HepG2 (cell line): ENCODE measurements at regions not wholly inside any gene's neighbourhood (a gene's known extent, or its start where the extent isn't known, plus 50 kb on each side); places are given as distances from the start of the nearest gene placed in this dataset.

Experiments
- ATAC-seq: fragments of 200-7000 bp; cut with Tn5 transposase; 3 replicates; pipeline ENCODE4 v1.9.1; 2020; ENCODE audit warnings: mild to moderate bottlenecking, moderate library complexity
- BruUV-seq: library from RNA; stranded (reverse); fragments of 400-500 nt; replicated peaks from 2 replicates; lab custom pipeline; 2021; lab: Mats Ljungman, UMichigan
- CTCF ChIA-PET: fragments of 300-600 bp; formaldehyde crosslinking; extraction: SDS; loops from one replicate; lab custom pipeline; 2021; ENCODE audit warnings: low total read pairs, inconsistent platforms, low intra/inter-chr PET ratio; lab: Yijun Ruan, JAX
- POLR2A ChIA-PET: fragments of 350-600 bp; sonication (Branson Sonifier 250); formaldehyde crosslinking; loops from one replicate; lab custom pipeline; 2020; ENCODE audit warnings: antibody characterized with exemption, inconsistent platforms; lab: Yijun Ruan, JAX
- DNase-seq: peaks from one replicate; pipeline ENCODE4 v3.0.0-alpha.2; 2015; ENCODE audit warnings: low spot score
- FAIRE-seq: peaks from 3 replicates; lab custom pipeline; 2011; peaks lifted over from hg19 to GRCh38; lab: Jason Lieb, UNC
- H2AFZ ChIP-seq: one replicate; pipeline ENCODE4 v1.6.1; 2011; ENCODE audit warnings: low read length, inconsistent platforms
- H3K27ac ChIP-seq: fragments of 300-600 bp; 3 replicates; pipeline ENCODE4 v1.8.0; 2011; ENCODE audit warnings: mixed run types, mild to moderate bottlenecking, mixed read lengths, low read length, inconsistent platforms; ENCODE audit not compliant: insufficient read depth; ENCODE audit errors: extremely low read length
- H3K27me3 ChIP-seq, 2 experiments: fragments of 200-600 bp in 1 of 2; 2 replicates in 1 of 2; 3 replicates in 1 of 2; pipeline versions ENCODE4 v1.6.0 to v1.8.0; 2011; ENCODE audit warnings: low read length in 2 of 2, mild to moderate bottlenecking in 2 of 2, moderate library complexity in 2 of 2, inconsistent platforms in 1 of 2; ENCODE audit not compliant: insufficient read depth in 2 of 2, control insufficient read depth in 1 of 2
- H3K36me3 ChIP-seq, 2 experiments: fragments of 200-600 bp in 1 of 2; replicated peaks in 1 of 2; 2 replicates in 1 of 2; 3 replicates in 1 of 2; pipeline versions ENCODE4 v1.5.1 to v1.8.0; 2011; ENCODE audit warnings: low read length in 2 of 2, inconsistent platforms in 1 of 2; ENCODE audit not compliant: insufficient read depth in 2 of 2, control insufficient read depth in 1 of 2
- H3K4me1 ChIP-seq: 2 replicates; pipeline ENCODE4 v1.5.1; 2012; ENCODE audit warnings: low read length, inconsistent platforms; ENCODE audit not compliant: insufficient read depth
- H3K4me2 ChIP-seq: 2 replicates; pipeline ENCODE4 v1.6.0; 2011; ENCODE audit warnings: low read depth, low read length, inconsistent platforms
- H3K4me3 ChIP-seq, 3 experiments: fragments of 200-600 bp in 1 of 3; sonication (generic), shearing (Covaris generic) in 1 of 3; replicated peaks in 1 of 3; 2 replicates each; pipeline ENCODE4 v1.5.1; 2011 to 2016; ENCODE audit warnings: low read length in 3 of 3, inconsistent platforms in 2 of 3, low read depth in 2 of 3, mild to moderate bottlenecking in 2 of 3, control low read depth in 1 of 3, mixed read lengths in 1 of 3; ENCODE audit not compliant: insufficient read depth in 1 of 3
- H3K79me2 ChIP-seq: one replicate; pipeline ENCODE4 v1.6.1; 2011; ENCODE audit warnings: low read length, inconsistent platforms; ENCODE audit not compliant: insufficient read depth
- H3K9ac ChIP-seq: 2 replicates; pipeline ENCODE4 v1.6.0; 2011; ENCODE audit warnings: mild to moderate bottlenecking, low read depth, low read length, inconsistent platforms; ENCODE audit not compliant: insufficient read depth
- H3K9me3 ChIP-seq: 2 replicates; pipeline ENCODE4 v1.5.1; 2012; ENCODE audit warnings: mild to moderate bottlenecking, low read length
- H4K20me1 ChIP-seq: 2 replicates; pipeline ENCODE4 v1.6.0; 2011; ENCODE audit warnings: inconsistent platforms, mild to moderate bottlenecking, low read length, moderate library complexity; ENCODE audit not compliant: insufficient read depth
- AGO2 ChIP-seq: fragments of 200-400 bp; formaldehyde crosslinking; optimal IDR thresholded peaks from 2 replicates; pipeline ENCODE3; 2017; ENCODE audit warnings: mild to moderate bottlenecking, low read depth, low read length, moderate library complexity
- AKAP8 ChIP-seq: sonication (generic); formaldehyde crosslinking; IDR thresholded peaks from 2 replicates; pipeline ENCODE4 v1.5.1; 2020; ENCODE audit warnings: mild to moderate bottlenecking, missing genetic modification reagents
- CREB1 ChIP-seq, 2 experiments: fragments of 450-650 bp in 1 of 2; IDR thresholded peaks; 2 replicates each; pipeline ENCODE4 v1.6.1; 2016 to 2017; ENCODE audit warnings: control low read depth in 1 of 2, mild to moderate bottlenecking in 1 of 2, missing compliant biosample characterization in 1 of 2, missing genetic modification characterization in 1 of 2
- DBP ChIP-seq: sonication (generic); formaldehyde crosslinking; IDR thresholded peaks from 2 replicates; pipeline ENCODE4 v1.4.0; 2020; ENCODE audit warnings: missing genetic modification reagents; ENCODE audit errors: not compliant biosample characterization
- HOXD1 ChIP-seq: sonication (generic); formaldehyde crosslinking; IDR thresholded peaks from 2 replicates; pipeline ENCODE4 v1.5.0; 2020; ENCODE audit warnings: missing genetic modification reagents
- JUND ChIP-seq: sonication (generic); formaldehyde crosslinking; IDR thresholded peaks from 2 replicates; pipeline ENCODE4 v1.8.0; 2022; ENCODE audit warnings: mild to moderate bottlenecking, missing genetic modification reagents
- MLLT10 ChIP-seq: sonication (generic); formaldehyde crosslinking; IDR thresholded peaks from 2 replicates; pipeline ENCODE4 v1.4.0; 2020; ENCODE audit warnings: missing genetic modification reagents
- PAF1 ChIP-seq: IDR thresholded peaks from 2 replicates; pipeline ENCODE4 v1.6.1; 2016; ENCODE audit warnings: missing genetic modification reagents, missing compliant biosample characterization
- ZNF547 ChIP-seq: sonication (generic); formaldehyde crosslinking; IDR thresholded peaks from 2 replicates; pipeline ENCODE4 v1.5.1; 2020; ENCODE audit warnings: mild to moderate bottlenecking, missing genetic modification reagents
- WGBS: methylation state at CpG from one replicate; pipeline ENCODE4 v1.1.6; 2017; ENCODE audit warnings: low lambda C conversion rate; 5-methylcytosine and 5-hydroxymethylcytosine counted together
- in situ Hi-C: cut with HindIII; loops from 2 replicates; pipeline ENCODE4 v1.10.0; 2017; ENCODE audit warnings: low pct_unique_long_range_greater_than_20kb; ENCODE audit not compliant: extremely low pct_ligation_motif_present
- intact Hi-C: fragments of 100-400 bp; cut with micrococcal nuclease; formaldehyde crosslinking; loops from one replicate; pipeline ENCODE4 v1.10.0; 2022; ENCODE audit not compliant: unreplicated experiment
- TF ChIP-seq, protein P1 (sequence below): IDR thresholded peaks from 2 replicates; pipeline ENCODE4 v1.6.1; 2016
- TF ChIP-seq, protein P2 (sequence below): sonication (generic); formaldehyde crosslinking; IDR thresholded peaks from 2 replicates; pipeline ENCODE4 v1.8.0; 2022; ENCODE audit warnings: mild to moderate bottlenecking, missing genetic modification reagents

- BruUV-seq: no TSS peak
- H3K9ac ChIP-seq: no peak overlapping the region
- no peaks in the 10 kb centered on the region for H3K79me2 ChIP-seq
- ATAC-seq: no peak
- H3K4me3 ChIP-seq: no peak overlapping the region
- H3K36me3 ChIP-seq: no peaks in the 10 kb centered on the region
- peaks cover 83% of the 10 kb centered on the region for H3K9me3 ChIP-seq
- in situ Hi-C loops (no loop called here), intact Hi-C loops (no loop called here)
- DNase-seq: no peak
- no peak overlapping the region for H3K4me2 ChIP-seq
- H2AFZ ChIP-seq: no peak overlapping the region
- WGBS: 0% methylated on average over 2 of the region's 2 CpGs
- TF ChIP-seq AKAP8 (CRISPR knock-in tag) (no peak), ZNF547 (no peak), AGO2 (no peak), HOXD1 (CRISPR knock-in tag) (no peak), MLLT10 (CRISPR knock-in tag) (no peak), PAF1 (no peak), CREB1 (IDR thresholded peaks at IDR 0.05) (no peak), CREB1 (CRISPR knock-in tag; IDR thresholded peaks at IDR 0.05) (no peak), DBP (CRISPR knock-in tag) (no peak), JUND (CRISPR knock-in tag) (no peak)
- TF ChIP-seq, protein P1, sequence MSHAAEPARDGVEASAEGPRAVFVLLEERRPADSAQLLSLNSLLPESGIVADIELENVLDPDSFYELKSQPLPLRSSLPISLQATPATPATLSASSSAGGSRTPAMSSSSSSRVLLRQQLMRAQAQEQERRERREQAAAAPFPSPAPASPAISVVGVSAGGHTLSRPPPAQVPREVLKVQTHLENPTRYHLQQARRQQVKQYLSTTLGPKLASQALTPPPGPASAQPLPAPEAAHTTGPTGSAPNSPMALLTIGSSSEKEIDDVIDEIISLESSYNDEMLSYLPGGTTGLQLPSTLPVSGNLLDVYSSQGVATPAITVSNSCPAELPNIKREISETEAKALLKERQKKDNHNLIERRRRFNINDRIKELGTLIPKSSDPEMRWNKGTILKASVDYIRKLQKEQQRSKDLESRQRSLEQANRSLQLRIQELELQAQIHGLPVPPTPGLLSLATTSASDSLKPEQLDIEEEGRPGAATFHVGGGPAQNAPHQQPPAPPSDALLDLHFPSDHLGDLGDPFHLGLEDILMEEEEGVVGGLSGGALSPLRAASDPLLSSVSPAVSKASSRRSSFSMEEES (CRISPR knock-in tag): no peak
- TF ChIP-seq, protein P2, sequence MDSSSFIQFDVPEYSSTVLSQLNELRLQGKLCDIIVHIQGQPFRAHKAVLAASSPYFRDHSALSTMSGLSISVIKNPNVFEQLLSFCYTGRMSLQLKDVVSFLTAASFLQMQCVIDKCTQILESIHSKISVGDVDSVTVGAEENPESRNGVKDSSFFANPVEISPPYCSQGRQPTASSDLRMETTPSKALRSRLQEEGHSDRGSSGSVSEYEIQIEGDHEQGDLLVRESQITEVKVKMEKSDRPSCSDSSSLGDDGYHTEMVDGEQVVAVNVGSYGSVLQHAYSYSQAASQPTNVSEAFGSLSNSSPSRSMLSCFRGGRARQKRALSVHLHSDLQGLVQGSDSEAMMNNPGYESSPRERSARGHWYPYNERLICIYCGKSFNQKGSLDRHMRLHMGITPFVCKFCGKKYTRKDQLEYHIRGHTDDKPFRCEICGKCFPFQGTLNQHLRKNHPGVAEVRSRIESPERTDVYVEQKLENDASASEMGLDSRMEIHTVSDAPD (CRISPR knock-in tag): no peak
- no peak for FAIRE-seq
- H3K27ac ChIP-seq: no peak overlapping the region
- ChIA-PET CTCF (no interaction called here), POLR2A (no interaction called here)
- no peaks in the 10 kb centered on the region for H3K27me3 ChIP-seq
- no peaks in the 10 kb centered on the region for H4K20me1 ChIP-seq
- H3K4me1 ChIP-seq: no peaks in the 10 kb centered on the region
Observed at GRCh38 chr21:19343711-19344110, 940.1 kb upstream of the TMPRSS15 start.
